ENCODE measurements at regions not wholly inside any gene's neighbourhood (a gene's known extent, or its start where the extent isn't known, plus 50 kb on each side); places are given as distances from the start of the nearest gene placed in this dataset.

GRCh38 chr11:122176651-122177050 is 60.6 kb upstream of the BLID start:
- no peak for TF ChIP-seq CTCF (IDR thresholded peaks at IDR 0.05)
- no peak for TF ChIP-seq POLR2A (IDR thresholded peaks at IDR 0.05)

Data from ovary (tissue), 3 donors.